HepG2 (cell line): ENCODE measurements at regions not wholly inside any gene's neighbourhood (a gene's known extent, or its start where the extent isn't known, plus 50 kb on each side); places are given as distances from the start of the nearest gene placed in this dataset.

ENCODE experiments used
- ATAC-seq: fragments of 200-7000 bp; cut with Tn5 transposase; 3 replicates; pipeline ENCODE4 v1.9.1; 2020; ENCODE audit warnings: mild to moderate bottlenecking, moderate library complexity
- BruUV-seq: library from RNA; stranded (reverse); fragments of 400-500 nt; replicated peaks from 2 replicates; lab custom pipeline; 2021; lab: Mats Ljungman, UMichigan
- CTCF ChIA-PET: fragments of 300-600 bp; formaldehyde crosslinking; extraction: SDS; loops from one replicate; lab custom pipeline; 2021; ENCODE audit warnings: low total read pairs, inconsistent platforms, low intra/inter-chr PET ratio; lab: Yijun Ruan, JAX
- POLR2A ChIA-PET: fragments of 350-600 bp; sonication (Branson Sonifier 250); formaldehyde crosslinking; loops from one replicate; lab custom pipeline; 2020; ENCODE audit warnings: antibody characterized with exemption, inconsistent platforms; lab: Yijun Ruan, JAX
- DNase-seq: peaks from one replicate; pipeline ENCODE4 v3.0.0-alpha.2; 2015; ENCODE audit warnings: low spot score
- FAIRE-seq: peaks from 3 replicates; lab custom pipeline; 2011; peaks lifted over from hg19 to GRCh38; lab: Jason Lieb, UNC
- H2AFZ ChIP-seq: one replicate; pipeline ENCODE4 v1.6.1; 2011; ENCODE audit warnings: low read length, inconsistent platforms
- H3K27ac ChIP-seq: fragments of 300-600 bp; 3 replicates; pipeline ENCODE4 v1.8.0; 2011; ENCODE audit warnings: mixed run types, mild to moderate bottlenecking, mixed read lengths, low read length, inconsistent platforms; ENCODE audit not compliant: insufficient read depth; ENCODE audit errors: extremely low read length
- H3K27me3 ChIP-seq, 2 experiments: fragments of 200-600 bp in 1 of 2; 2 replicates in 1 of 2; 3 replicates in 1 of 2; pipeline versions ENCODE4 v1.6.0 to v1.8.0; 2011; ENCODE audit warnings: low read length in 2 of 2, mild to moderate bottlenecking in 2 of 2, moderate library complexity in 2 of 2, inconsistent platforms in 1 of 2; ENCODE audit not compliant: insufficient read depth in 2 of 2, control insufficient read depth in 1 of 2
- H3K36me3 ChIP-seq, 2 experiments: fragments of 200-600 bp in 1 of 2; replicated peaks in 1 of 2; 2 replicates in 1 of 2; 3 replicates in 1 of 2; pipeline versions ENCODE4 v1.5.1 to v1.8.0; 2011; ENCODE audit warnings: low read length in 2 of 2, inconsistent platforms in 1 of 2; ENCODE audit not compliant: insufficient read depth in 2 of 2, control insufficient read depth in 1 of 2
- H3K4me1 ChIP-seq: 2 replicates; pipeline ENCODE4 v1.5.1; 2012; ENCODE audit warnings: low read length, inconsistent platforms; ENCODE audit not compliant: insufficient read depth
- H3K4me2 ChIP-seq: 2 replicates; pipeline ENCODE4 v1.6.0; 2011; ENCODE audit warnings: low read depth, low read length, inconsistent platforms
- H3K4me3 ChIP-seq, 3 experiments: fragments of 200-600 bp in 1 of 3; sonication (generic), shearing (Covaris generic) in 1 of 3; replicated peaks in 1 of 3; 2 replicates each; pipeline ENCODE4 v1.5.1; 2011 to 2016; ENCODE audit warnings: low read length in 3 of 3, inconsistent platforms in 2 of 3, low read depth in 2 of 3, mild to moderate bottlenecking in 2 of 3, control low read depth in 1 of 3, mixed read lengths in 1 of 3; ENCODE audit not compliant: insufficient read depth in 1 of 3
- H3K79me2 ChIP-seq: one replicate; pipeline ENCODE4 v1.6.1; 2011; ENCODE audit warnings: low read length, inconsistent platforms; ENCODE audit not compliant: insufficient read depth
- H3K9ac ChIP-seq: 2 replicates; pipeline ENCODE4 v1.6.0; 2011; ENCODE audit warnings: mild to moderate bottlenecking, low read depth, low read length, inconsistent platforms; ENCODE audit not compliant: insufficient read depth
- H3K9me3 ChIP-seq: 2 replicates; pipeline ENCODE4 v1.5.1; 2012; ENCODE audit warnings: mild to moderate bottlenecking, low read length
- H4K20me1 ChIP-seq: 2 replicates; pipeline ENCODE4 v1.6.0; 2011; ENCODE audit warnings: inconsistent platforms, mild to moderate bottlenecking, low read length, moderate library complexity; ENCODE audit not compliant: insufficient read depth
- AHDC1 ChIP-seq: sonication (generic); formaldehyde crosslinking; IDR thresholded peaks from 2 replicates; pipeline ENCODE4 v1.5.1; 2020; ENCODE audit warnings: mild to moderate bottlenecking, missing genetic modification reagents, borderline replicate concordance
- HOXA7 ChIP-seq: sonication (generic); formaldehyde crosslinking; IDR thresholded peaks from 2 replicates; pipeline ENCODE4 v1.8.1; 2022; ENCODE audit warnings: mild to moderate bottlenecking, missing genetic modification reagents, moderate library complexity
- NFE2 ChIP-seq: sonication (generic); formaldehyde crosslinking; IDR thresholded peaks from 2 replicates; pipeline ENCODE4 v1.4.0; 2020; ENCODE audit warnings: missing genetic modification reagents
- RFX1 ChIP-seq: fragments of 450-650 bp; IDR thresholded peaks from 2 replicates; pipeline ENCODE4 v1.6.1; 2017
- XRCC5 ChIP-seq: fragments of 200-400 bp; formaldehyde crosslinking; optimal IDR thresholded peaks from 2 replicates; pipeline ENCODE3; 2017; ENCODE audit warnings: mild to moderate bottlenecking, low read length
- ZNF672 ChIP-seq: sonication (generic); formaldehyde crosslinking; IDR thresholded peaks from 2 replicates; pipeline ENCODE4 v1.8.1; 2022; ENCODE audit warnings: missing genetic modification reagents
- WGBS: methylation state at CpG from one replicate; pipeline ENCODE4 v1.1.6; 2017; ENCODE audit warnings: low lambda C conversion rate; 5-methylcytosine and 5-hydroxymethylcytosine counted together
- in situ Hi-C: cut with HindIII; loops from 2 replicates; pipeline ENCODE4 v1.10.0; 2017; ENCODE audit warnings: low pct_unique_long_range_greater_than_20kb; ENCODE audit not compliant: extremely low pct_ligation_motif_present
- intact Hi-C: fragments of 100-400 bp; cut with micrococcal nuclease; formaldehyde crosslinking; loops from one replicate; pipeline ENCODE4 v1.10.0; 2022; ENCODE audit not compliant: unreplicated experiment
- TF ChIP-seq, protein P1 (sequence below): sonication (generic); formaldehyde crosslinking; IDR thresholded peaks from 2 replicates; pipeline ENCODE4 v1.8.0; 2022; ENCODE audit warnings: low read depth, missing genetic modification reagents

GRCh38 chr6:168219804-168220203 is 99.8 kb downstream of the DACT2 start:
- H3K79me2 ChIP-seq: no peaks in the 10 kb centered on the region
- no peaks in the 10 kb centered on the region for H3K9me3 ChIP-seq
- ChIA-PET CTCF (no interaction called here), POLR2A (no interaction called here)
- H3K9ac ChIP-seq: no peak overlapping the region
- no peak for FAIRE-seq
- in situ Hi-C loops: no loop called here
- no peak overlapping the region for H2AFZ ChIP-seq
- H3K4me2 ChIP-seq: no peak overlapping the region
- no peak overlapping the region for H3K4me3 ChIP-seq
- WGBS: 69% methylated on average over 10 of the region's 10 CpGs
- no peak overlapping the region for H3K27ac ChIP-seq
- H3K4me1 ChIP-seq: no peaks in the 10 kb centered on the region
- intact Hi-C loops: no loop called here
- no TSS peak for BruUV-seq
- H3K27me3 ChIP-seq: peaks cover 8 to 85% of the 10 kb centered on the region in 2 experiments; a peak in 4 of 5 replicates
- TF ChIP-seq, protein P1, sequence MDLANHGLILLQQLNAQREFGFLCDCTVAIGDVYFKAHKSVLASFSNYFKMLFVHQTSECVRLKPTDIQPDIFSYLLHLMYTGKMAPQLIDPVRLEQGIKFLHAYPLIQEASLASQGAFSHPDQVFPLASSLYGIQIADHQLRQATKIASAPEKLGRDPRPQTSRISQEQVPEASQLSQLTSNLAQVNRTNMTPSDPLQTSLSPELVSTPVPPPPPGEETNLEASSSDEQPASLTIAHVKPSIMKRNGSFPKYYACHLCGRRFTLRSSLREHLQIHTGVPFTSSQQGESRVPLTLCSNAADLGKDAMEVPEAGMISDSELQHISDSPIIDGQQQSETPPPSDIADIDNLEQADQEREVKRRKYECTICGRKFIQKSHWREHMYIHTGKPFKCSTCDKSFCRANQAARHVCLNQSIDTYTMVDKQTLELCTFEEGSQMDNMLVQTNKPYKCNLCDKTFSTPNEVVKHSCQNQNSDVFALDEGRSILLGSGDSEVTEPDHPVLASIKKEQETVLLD (CRISPR knock-in tag): no peak
- no peak for TF ChIP-seq ZNF672
- ATAC-seq: no peak
- H4K20me1 ChIP-seq: no peaks in the 10 kb centered on the region
- no peaks in the 10 kb centered on the region for H3K36me3 ChIP-seq
- no peak for DNase-seq

- in situ Hi-C loops (no loop called here), intact Hi-C loops (no loop called here)
- no TSS peak for BruUV-seq
- DNase-seq (no peak), ATAC-seq (no peak), FAIRE-seq (no peak)
- Histone ChIP-seq H3K27me3 (peaks cover 9 to 85% of the 10 kb centered on the region in 2 experiments; a peak in 4 of 5 replicates), H3K27ac (no peak overlapping the region), H4K20me1 (no peaks in the 10 kb centered on the region), H3K36me3 (no peaks in the 10 kb centered on the region), H3K4me3 (no peak overlapping the region), H2AFZ (no peak overlapping the region), H3K9me3 (no peaks in the 10 kb centered on the region), H3K4me1 (no peaks in the 10 kb centered on the region), H3K9ac (no peak overlapping the region), H3K79me2 (no peaks in the 10 kb centered on the region), H3K4me2 (no peak overlapping the region)
- ChIA-PET POLR2A (no interaction called here), CTCF (no interaction called here)
- 33% methylated on average over 12 of the region's 12 CpGs for WGBS
- TF ChIP-seq AHDC1 (CRISPR knock-in tag) (no peak), NFE2 (CRISPR knock-in tag) (no peak), RFX1 (no peak), XRCC5 (no peak), HOXA7 (CRISPR knock-in tag) (no peak)
Measured at GRCh38 chr6:168218785-168219566, 100.6 kb downstream of the DACT2 start.
